H54 (cell line): ENCODE measurements at regions not wholly inside any gene's neighbourhood (a gene's known extent, or its start where the extent isn't known, plus 50 kb on each side); places are given as distances from the start of the nearest gene placed in this dataset.

Source experiments
- DNase-seq: peaks from one replicate; pipeline ENCODE4 v3.0.0; 2011; ENCODE audit warnings: low spot score, mixed read lengths; ENCODE audit not compliant: insufficient read length
- FAIRE-seq: peaks from 3 replicates; lab custom pipeline; 2011; peaks lifted over from hg19 to GRCh38; lab: Jason Lieb, UNC
- POLR2A ChIP-seq: IDR thresholded peaks from 2 replicates; pipeline ENCODE4 v1.6.1; 2011; ENCODE audit warnings: low read depth, mild to moderate bottlenecking, low read length

- TF ChIP-seq POLR2A, result no peak
- DNase-seq (no peak), FAIRE-seq (no peak)
These were observed 117.2 kb upstream of the CCDC112 start for GRCh38 chr5:115413651-115414050.

- DNase-seq, result no peak
- no peak for FAIRE-seq
- TF ChIP-seq POLR2A, result no peak
These were observed 112.6 kb upstream of the CCDC112 start for GRCh38 chr5:115409094-115409493.

GRCh38 chr5:115402822-115403577, 106.5 kb upstream of the CCDC112 start:
- DNase-seq, result no peak
- FAIRE-seq, result peak; percentile 41
- TF ChIP-seq POLR2A, result no peak

- FAIRE-seq (no peak), DNase-seq (no peak)
- TF ChIP-seq POLR2A, result no peak
These were observed 105.6 kb upstream of the CCDC112 start for GRCh38 chr5:115402092-115402491.

GRCh38 chr5:115398719-115399118, 102.3 kb upstream of the CCDC112 start:
- DNase-seq (no peak), FAIRE-seq (peak; percentile 73)
- TF ChIP-seq POLR2A, result no peak

GRCh38 chr5:115396688-115397087, 100.2 kb upstream of the CCDC112 start:
- FAIRE-seq, result no peak

GRCh38 chr5:115396081-115396480, 99.6 kb upstream of the CCDC112 start:
- FAIRE-seq (no peak), DNase-seq (no peak)
- TF ChIP-seq POLR2A, result no peak

More at GRCh38 chr5:115396688-115397087, 100.2 kb upstream of the CCDC112 start:
- no peak for TF ChIP-seq POLR2A
- no peak for DNase-seq

- DNase-seq, result no peak
- FAIRE-seq, result no peak
- no peak for TF ChIP-seq POLR2A
These were observed 98.1 kb upstream of the CCDC112 start for GRCh38 chr5:115394531-115394930.

- DNase-seq (no peak), FAIRE-seq (no peak)
- no peak for TF ChIP-seq POLR2A
These were observed 96.8 kb upstream of the CCDC112 start for GRCh38 chr5:115393239-115393638.

- FAIRE-seq (no peak), DNase-seq (no peak)
- TF ChIP-seq POLR2A, result no peak
These were observed 96.2 kb upstream of the CCDC112 start for GRCh38 chr5:115392611-115393010.

GRCh38 chr5:115391780-115392179, 95.3 kb upstream of the CCDC112 start:
- FAIRE-seq (no peak), DNase-seq (no peak)
- no peak for TF ChIP-seq POLR2A

- no peak for TF ChIP-seq POLR2A
- no peak for FAIRE-seq
- DNase-seq, result no peak
These were observed 93.4 kb upstream of the CCDC112 start for GRCh38 chr5:115389799-115390382.

GRCh38 chr5:115389034-115389798, 92.8 kb upstream of the CCDC112 start:
- DNase-seq, result no peak

GRCh38 chr5:115388240-115388639, 91.8 kb upstream of the CCDC112 start:
- no peak for DNase-seq
- FAIRE-seq, result no peak
- no peak for TF ChIP-seq POLR2A

More at GRCh38 chr5:115389034-115389798, 92.8 kb upstream of the CCDC112 start:
- FAIRE-seq, result no peak
- no peak for TF ChIP-seq POLR2A

GRCh38 chr5:115387816-115388215, 91.4 kb upstream of the CCDC112 start:
- TF ChIP-seq POLR2A, result no peak
- DNase-seq (no peak), FAIRE-seq (no peak)
